ENCODE measurements at regions not wholly inside any gene's neighbourhood (a gene's known extent, or its start where the extent isn't known, plus 50 kb on each side); places are given as distances from the start of the nearest gene placed in this dataset.

DNA sequence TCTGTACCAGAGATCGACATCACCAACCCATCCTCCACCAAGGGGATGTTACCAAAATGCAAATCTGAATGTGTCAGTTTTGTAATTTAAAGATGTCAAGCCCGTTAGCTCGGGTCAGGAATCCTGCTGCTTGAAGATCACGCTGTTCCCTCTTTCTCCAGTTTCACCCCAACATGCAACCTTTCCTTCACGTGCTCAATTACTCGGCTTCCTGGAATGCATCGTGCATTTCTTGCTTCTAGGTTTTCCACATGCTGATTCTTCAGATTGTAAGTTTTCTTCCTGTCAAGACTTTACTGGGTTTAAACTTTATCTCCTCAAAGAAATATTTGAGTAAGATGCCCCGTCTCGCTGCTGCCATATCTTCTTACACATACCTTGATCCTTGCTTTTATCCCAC lies 209.5 kb upstream of the SNX2 start:
- Histone ChIP-seq H3K36me3 (ENCODE audit: low read depth, missing control alignments) (no peaks in the 10 kb centered on the region), H3K9me3 (no peaks in the 10 kb centered on the region), H3K27me3 (no peaks in the 10 kb centered on the region), H3K4me3 (no peak overlapping the region), H3K27ac (no peak overlapping the region), H3K4me1 (no peaks in the 10 kb centered on the region)
- WGBS, 2 donors: 66 to 74% methylated on average over 9 of the region's 9 CpGs
- DNase-seq: no peak
- intact Hi-C loops (cut with DNase I; ENCODE audit: low total_unique reads): no loop called here
- no peak for TF ChIP-seq POLR2A (IDR thresholded peaks at IDR 0.05)
- TF ChIP-seq, protein P1, sequence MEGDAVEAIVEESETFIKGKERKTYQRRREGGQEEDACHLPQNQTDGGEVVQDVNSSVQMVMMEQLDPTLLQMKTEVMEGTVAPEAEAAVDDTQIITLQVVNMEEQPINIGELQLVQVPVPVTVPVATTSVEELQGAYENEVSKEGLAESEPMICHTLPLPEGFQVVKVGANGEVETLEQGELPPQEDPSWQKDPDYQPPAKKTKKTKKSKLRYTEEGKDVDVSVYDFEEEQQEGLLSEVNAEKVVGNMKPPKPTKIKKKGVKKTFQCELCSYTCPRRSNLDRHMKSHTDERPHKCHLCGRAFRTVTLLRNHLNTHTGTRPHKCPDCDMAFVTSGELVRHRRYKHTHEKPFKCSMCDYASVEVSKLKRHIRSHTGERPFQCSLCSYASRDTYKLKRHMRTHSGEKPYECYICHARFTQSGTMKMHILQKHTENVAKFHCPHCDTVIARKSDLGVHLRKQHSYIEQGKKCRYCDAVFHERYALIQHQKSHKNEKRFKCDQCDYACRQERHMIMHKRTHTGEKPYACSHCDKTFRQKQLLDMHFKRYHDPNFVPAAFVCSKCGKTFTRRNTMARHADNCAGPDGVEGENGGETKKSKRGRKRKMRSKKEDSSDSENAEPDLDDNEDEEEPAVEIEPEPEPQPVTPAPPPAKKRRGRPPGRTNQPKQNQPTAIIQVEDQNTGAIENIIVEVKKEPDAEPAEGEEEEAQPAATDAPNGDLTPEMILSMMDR (IDR thresholded peaks at IDR 0.05): no peak

DNA sequence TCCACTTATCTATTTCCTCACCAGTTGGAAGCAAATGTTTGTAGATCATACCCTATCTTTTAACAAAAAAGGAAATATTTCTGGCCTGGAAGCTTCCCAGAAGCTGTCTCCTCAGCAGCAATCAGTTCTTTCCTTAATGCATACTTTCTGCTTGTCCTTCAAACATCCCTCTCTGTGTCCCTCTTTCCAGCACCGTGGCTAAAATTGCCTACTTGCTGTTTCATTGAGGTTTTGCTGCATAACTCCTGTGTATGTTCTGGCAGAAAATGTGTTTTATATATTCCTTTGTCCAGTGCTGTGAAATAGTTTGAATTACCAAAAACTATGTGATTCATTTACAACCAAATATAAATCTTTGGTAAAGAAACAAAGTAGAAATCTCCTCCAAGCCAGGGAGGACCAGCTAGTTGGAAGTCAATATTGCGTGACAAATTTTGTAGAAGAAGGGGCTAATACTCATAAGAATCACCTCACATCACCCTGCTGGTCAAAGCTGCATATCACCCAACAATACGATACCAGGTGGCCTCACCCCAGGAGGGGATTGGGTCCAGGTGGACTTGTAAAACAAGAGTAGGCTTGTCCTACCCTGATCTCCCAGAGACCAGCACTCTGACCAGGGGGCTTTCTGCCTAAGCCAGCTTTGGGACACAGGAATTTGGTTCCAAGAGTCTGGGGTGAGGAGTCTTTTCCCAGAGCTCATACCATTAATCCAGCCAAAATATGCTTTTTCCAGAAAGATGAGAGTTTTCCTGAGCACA lies 198.4 kb upstream of the SNX2 start:
- H3K27me3 ChIP-seq: no peaks in the 10 kb centered on the region
- H3K27ac ChIP-seq: no peak overlapping the region
- intact Hi-C loops (cut with DNase I; ENCODE audit: low total_unique reads): no loop called here
- H3K36me3 ChIP-seq (ENCODE audit: low read depth, missing control alignments): no peaks in the 10 kb centered on the region
- WGBS, 2 donors: 84 to 87% methylated on average over 3 of the region's 3 CpGs
- no peak for TF ChIP-seq POLR2A (IDR thresholded peaks at IDR 0.05)
- TF ChIP-seq, protein P1 (IDR thresholded peaks at IDR 0.05): no peak
- H3K4me1 ChIP-seq: no peaks in the 10 kb centered on the region
- no peaks in the 10 kb centered on the region for H3K9me3 ChIP-seq
- no peak overlapping the region for H3K4me3 ChIP-seq
- DNase-seq: no peak

DNA sequence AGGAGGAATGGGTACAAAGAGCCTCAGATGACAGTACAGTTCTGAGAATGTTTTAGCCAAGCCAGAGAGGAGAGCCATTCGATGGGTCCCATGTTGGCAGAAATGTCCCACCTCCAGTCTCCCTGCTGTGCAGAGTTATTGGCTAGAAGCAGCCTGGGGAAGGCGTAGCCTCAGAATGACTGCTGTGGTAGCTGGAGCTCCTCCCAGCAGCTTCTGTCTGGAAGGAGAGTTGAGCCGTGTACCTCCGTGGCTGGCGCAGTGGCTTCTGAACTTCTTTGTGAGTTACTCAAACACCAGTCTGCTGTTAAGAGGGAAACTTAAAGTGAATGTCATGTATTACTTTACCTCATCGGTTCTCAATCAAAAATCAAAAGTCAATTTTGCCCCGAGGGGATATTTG lies 193.3 kb upstream of the SNX2 start:
- intact Hi-C loops (cut with DNase I; ENCODE audit: low total_unique reads): no loop called here
- H3K4me3 ChIP-seq: no peak overlapping the region
- TF ChIP-seq, protein P1 (IDR thresholded peaks at IDR 0.05): no peak
- TF ChIP-seq POLR2A (IDR thresholded peaks at IDR 0.05): no peak
- no peaks in the 10 kb centered on the region for H3K4me1 ChIP-seq
- H3K9me3 ChIP-seq: no peaks in the 10 kb centered on the region
- WGBS, 2 donors: 65 to 81% methylated on average over 7 of the region's 7 CpGs
- no peaks in the 10 kb centered on the region for H3K36me3 ChIP-seq (ENCODE audit: low read depth, missing control alignments)
- no peaks in the 10 kb centered on the region for H3K27me3 ChIP-seq
- DNase-seq: no peak
- no peak overlapping the region for H3K27ac ChIP-seq

DNA sequence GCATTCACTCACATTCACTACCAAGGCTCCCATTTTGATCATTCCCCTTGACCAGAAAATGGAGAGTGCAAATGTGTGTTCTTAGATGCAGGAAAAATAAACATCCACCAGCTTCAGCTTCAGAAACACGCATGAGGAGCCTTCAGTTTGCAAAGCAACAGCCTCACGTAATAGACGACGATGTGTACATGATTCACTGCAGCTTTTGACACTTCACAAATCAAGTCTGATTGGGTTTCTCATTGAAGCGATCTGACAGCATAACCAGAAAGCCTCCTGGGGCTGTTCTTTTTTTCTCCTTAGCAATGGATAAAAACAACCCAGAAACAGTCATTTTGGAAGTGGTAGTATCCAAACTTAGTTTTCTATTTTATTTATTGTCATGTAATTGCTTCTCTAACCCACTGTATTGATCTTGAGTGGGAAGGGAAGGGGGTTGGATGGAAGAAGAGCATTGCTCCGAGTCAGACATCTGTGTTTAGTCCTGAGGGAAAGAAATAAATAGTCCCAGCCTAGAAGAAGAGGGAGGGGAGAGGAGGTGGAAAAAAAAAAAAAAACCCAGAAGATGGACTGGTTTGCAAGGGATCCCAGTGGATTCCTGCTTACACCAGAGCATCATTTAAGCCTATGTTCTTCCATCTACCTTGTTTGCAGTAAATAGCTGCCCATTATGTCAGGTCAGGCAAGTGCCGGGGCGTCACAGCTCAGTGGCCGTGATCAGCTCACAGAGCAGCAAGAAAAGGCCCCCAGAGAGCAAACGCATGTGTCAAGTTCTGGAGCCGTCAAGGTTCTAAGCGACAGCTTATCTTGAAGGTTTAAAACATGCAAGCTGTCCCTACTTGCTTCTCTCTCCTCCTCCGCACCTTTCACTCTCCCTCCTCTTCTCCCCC lies 190.2 kb upstream of the SNX2 start:
- Histone ChIP-seq H3K9me3 (no peaks in the 10 kb centered on the region), H3K27me3 (no peaks in the 10 kb centered on the region), H3K36me3 (ENCODE audit: low read depth, missing control alignments) (no peaks in the 10 kb centered on the region), H3K4me1 (no peaks in the 10 kb centered on the region), H3K4me3 (no peak overlapping the region), H3K27ac (no peak overlapping the region)
- intact Hi-C loops (cut with DNase I; ENCODE audit: low total_unique reads): no loop called here
- 51 to 58% methylated on average over 13 of the region's 13 CpGs for WGBS, 2 donors
- no peak for DNase-seq
- TF ChIP-seq, protein P1 (IDR thresholded peaks at IDR 0.05): no peak
- TF ChIP-seq POLR2A (IDR thresholded peaks at IDR 0.05): no peak
